ENCODE measurements at regions not wholly inside any gene's neighbourhood (a gene's known extent, or its start where the extent isn't known, plus 50 kb on each side); places are given as distances from the start of the nearest gene placed in this dataset.

- ATAC-seq (no peak), DNase-seq (ENCODE audit: low spot score) (no peak)
- Mint-ChIP-seq H3K36me3 (0 out of 2 replicates have a peak, but pooled peaks cover 2% of the 10 kb centered on the region), H3K4me1 (0 out of 2 replicates have a peak, but pooled peaks cover 4% of the 10 kb centered on the region), H3K9me3 (peaks cover 4% of the 10 kb centered on the region), H3K27me3 (ENCODE audit: low read depth) (no peaks in the 10 kb centered on the region), H3K27ac (no peak overlapping the region), H3K4me3 (no peak overlapping the region)
- no peak for TF ChIP-seq EMX1 (CRISPR knock-in tag; IDR thresholded peaks at IDR 0.05)
- no peak for TF ChIP-seq SMAD3 (CRISPR knock-in tag; IDR thresholded peaks at IDR 0.05; ENCODE audit: borderline replicate concordance)
- TF ChIP-seq TP53 (CRISPR knock-in tag; IDR thresholded peaks at IDR 0.05): no peak
- TF ChIP-seq ZNF425 (CRISPR knock-in tag; conservative IDR thresholded peaks at IDR 0.05): no peak
- no peak for TF ChIP-seq GABPB1 (CRISPR knock-in tag; IDR thresholded peaks at IDR 0.05)
- no peak for TF ChIP-seq ZMAT4 (CRISPR knock-in tag; IDR thresholded peaks at IDR 0.05)
- no peak for TF ChIP-seq ATF1 (CRISPR knock-in tag; IDR thresholded peaks at IDR 0.05)
- TF ChIP-seq USF1 (CRISPR knock-in tag; IDR thresholded peaks at IDR 0.05): no peak
- no peak for TF ChIP-seq ZBTB43 (CRISPR knock-in tag; IDR thresholded peaks at IDR 0.05)
- no peak for TF ChIP-seq TEAD1 (CRISPR knock-in tag; IDR thresholded peaks at IDR 0.05)
- TF ChIP-seq CBFB (CRISPR knock-in tag; IDR thresholded peaks at IDR 0.05; ENCODE audit: low read depth): no peak
- no peak for TF ChIP-seq ZNF138 (CRISPR knock-in tag; conservative IDR thresholded peaks at IDR 0.05)
- TF ChIP-seq KAT7 (CRISPR knock-in tag; IDR thresholded peaks at IDR 0.05; ENCODE audit: borderline replicate concordance): no peak
- POLR2A ChIA-PET: no interaction called here
- CTCF ChIA-PET: interaction anchor here (0.5 to 2.3 kb wide), 6 partner anchors 19 to 250 kb away, joined by 3 to 8 read pairs (median 4); no protein-coding TSS in a partner anchor
Observed at GRCh38 chr6:133818320-133818719, 70.6 kb upstream of the TCF21 start.

- Mint-ChIP-seq H3K4me3 (no peak overlapping the region), H3K27me3 (ENCODE audit: low read depth) (no peaks in the 10 kb centered on the region), H3K36me3 (0 out of 2 replicates have a peak, but pooled peaks cover 2% of the 10 kb centered on the region), H3K27ac (no peak overlapping the region), H3K9me3 (peaks cover 5% of the 10 kb centered on the region), H3K4me1 (0 out of 2 replicates have a peak, but pooled peaks cover 4% of the 10 kb centered on the region)
- DNase-seq (ENCODE audit: low spot score) (no peak), ATAC-seq (peak; percentile 70)
- POLR2A ChIA-PET: no interaction called here
- CTCF ChIA-PET: interaction anchor here (1.3 to 2.3 kb wide), 2 partner anchors 18 to 104 kb away, joined by 6 to 12 read pairs; no protein-coding TSS in a partner anchor
- TF ChIP-seq ATF6 (CRISPR knock-in tag; IDR thresholded peaks at IDR 0.05) (no peak), E2F1 (CRISPR knock-in tag; IDR thresholded peaks at IDR 0.05) (no peak), RORB (CRISPR knock-in tag; IDR thresholded peaks at IDR 0.05) (no peak), JUN (CRISPR knock-in tag; IDR thresholded peaks at IDR 0.05) (no peak), NFATC4 (CRISPR knock-in tag; IDR thresholded peaks at IDR 0.05) (no peak), CREM (CRISPR knock-in tag; IDR thresholded peaks at IDR 0.05) (no peak), NR2C2 (CRISPR knock-in tag; IDR thresholded peaks at IDR 0.05) (no peak), ZSCAN18 (CRISPR knock-in tag; IDR thresholded peaks at IDR 0.05) (no peak), USF1 (CRISPR knock-in tag; IDR thresholded peaks at IDR 0.05) (no peak), NR3C1 (CRISPR knock-in tag; conservative IDR thresholded peaks at IDR 0.05; ENCODE audit: low read depth) (no peak), FOXK1 (CRISPR knock-in tag; IDR thresholded peaks at IDR 0.05) (no peak), ZBTB43 (CRISPR knock-in tag; IDR thresholded peaks at IDR 0.05) (no peak), TEAD1 (CRISPR knock-in tag; IDR thresholded peaks at IDR 0.05) (no peak), CDX4 (CRISPR knock-in tag; IDR thresholded peaks at IDR 0.05; ENCODE audit: borderline replicate concordance) (no peak)
Observed at GRCh38 chr6:133820208-133820607, 68.7 kb upstream of the TCF21 start.
